ENCODE measurements at regions not wholly inside any gene's neighbourhood (a gene's known extent, or its start where the extent isn't known, plus 50 kb on each side); places are given as distances from the start of the nearest gene placed in this dataset.

DNA sequence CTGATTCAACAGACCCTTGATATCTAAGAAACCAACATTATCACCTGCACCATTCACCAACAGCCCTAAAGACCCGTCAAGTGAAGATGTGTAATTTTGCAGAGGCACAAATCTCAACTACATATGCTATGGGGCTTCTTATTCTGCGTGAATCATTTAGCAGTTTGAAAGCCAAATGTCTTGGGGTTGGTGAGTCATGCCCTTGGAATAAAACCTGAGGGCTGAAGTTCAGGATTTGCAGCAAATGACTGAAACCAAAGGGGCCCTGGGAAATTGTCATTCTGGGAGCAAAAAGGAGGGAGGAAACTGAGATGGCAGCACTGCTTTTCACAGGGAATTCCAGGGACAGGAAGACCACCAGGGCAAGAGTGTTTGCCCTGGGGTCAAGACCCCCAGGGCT lies 79.2 kb upstream of the TNR start:
- TF ChIP-seq POLR2A (IDR thresholded peaks at IDR 0.05), result no peak
- TF ChIP-seq, protein P1, sequence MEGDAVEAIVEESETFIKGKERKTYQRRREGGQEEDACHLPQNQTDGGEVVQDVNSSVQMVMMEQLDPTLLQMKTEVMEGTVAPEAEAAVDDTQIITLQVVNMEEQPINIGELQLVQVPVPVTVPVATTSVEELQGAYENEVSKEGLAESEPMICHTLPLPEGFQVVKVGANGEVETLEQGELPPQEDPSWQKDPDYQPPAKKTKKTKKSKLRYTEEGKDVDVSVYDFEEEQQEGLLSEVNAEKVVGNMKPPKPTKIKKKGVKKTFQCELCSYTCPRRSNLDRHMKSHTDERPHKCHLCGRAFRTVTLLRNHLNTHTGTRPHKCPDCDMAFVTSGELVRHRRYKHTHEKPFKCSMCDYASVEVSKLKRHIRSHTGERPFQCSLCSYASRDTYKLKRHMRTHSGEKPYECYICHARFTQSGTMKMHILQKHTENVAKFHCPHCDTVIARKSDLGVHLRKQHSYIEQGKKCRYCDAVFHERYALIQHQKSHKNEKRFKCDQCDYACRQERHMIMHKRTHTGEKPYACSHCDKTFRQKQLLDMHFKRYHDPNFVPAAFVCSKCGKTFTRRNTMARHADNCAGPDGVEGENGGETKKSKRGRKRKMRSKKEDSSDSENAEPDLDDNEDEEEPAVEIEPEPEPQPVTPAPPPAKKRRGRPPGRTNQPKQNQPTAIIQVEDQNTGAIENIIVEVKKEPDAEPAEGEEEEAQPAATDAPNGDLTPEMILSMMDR (IDR thresholded peaks at IDR 0.05), result no peak
